Kidney (tissue), 13 donors: ENCODE measurements at regions not wholly inside any gene's neighbourhood (a gene's known extent, or its start where the extent isn't known, plus 50 kb on each side); places are given as distances from the start of the nearest gene placed in this dataset.

ENCODE experiments used
- DNase-seq, 5 donors: peaks; one replicate each; pipeline ENCODE4 v3.0.0-alpha.2; 2013 to 2020
- FAIRE-seq: peaks from 2 replicates; lab custom pipeline; 2012; peaks lifted over from hg19 to GRCh38; lab: Jason Lieb, UNC
- H3K27ac ChIP-seq, 2 donors: one replicate each; pipeline ENCODE4 v1.7.0; 2013; ENCODE audit warnings: low read depth in 2 of 2, low read length in 2 of 2, inconsistent platforms in 1 of 2
- H3K27me3 ChIP-seq: one replicate; pipeline ENCODE4 v1.7.1; 2013; ENCODE audit warnings: low read length, inconsistent platforms; ENCODE audit not compliant: control insufficient read depth, insufficient read depth
- H3K36me3 ChIP-seq, 3 donors: one replicate each; pipeline versions ENCODE4 v1.7.0 to v1.7.1; 2013; ENCODE audit warnings: low read length in 3 of 3, control low read depth in 1 of 3, inconsistent platforms in 1 of 3; ENCODE audit not compliant: insufficient read depth in 3 of 3, control insufficient read depth in 2 of 3
- H3K4me1 ChIP-seq, 3 donors: one replicate each; pipeline versions ENCODE4 v1.7.0 to v1.7.1; 2013; ENCODE audit warnings: low read length in 3 of 3, inconsistent platforms in 1 of 3, low read depth in 1 of 3; ENCODE audit not compliant: control insufficient read depth in 2 of 3, insufficient read depth in 2 of 3
- H3K4me3 ChIP-seq, 3 donors: one replicate each; pipeline versions ENCODE4 v1.7.0 to v1.8.1; 2013; ENCODE audit warnings: low read length in 3 of 3, control low read depth in 1 of 3, inconsistent platforms in 1 of 3
- H3K9ac ChIP-seq, 3 donors: one replicate each; pipeline versions ENCODE4 v1.7.0 to v1.7.1; 2013; ENCODE audit warnings: low read length in 3 of 3, control low read depth in 1 of 3, inconsistent platforms in 1 of 3
- H3K9me3 ChIP-seq, 3 donors: one replicate each; pipeline versions ENCODE4 v1.7.0 to v1.7.1; 2013; ENCODE audit warnings: low read length in 3 of 3, control low read depth in 1 of 3, inconsistent platforms in 1 of 3; ENCODE audit not compliant: control insufficient read depth in 2 of 3, insufficient read depth in 1 of 3
- intact Hi-C: fragments of 100-400 bp; cut with DNase I; formaldehyde crosslinking; loops from one replicate; pipeline ENCODE4 v1.11.1; 2022
- TF ChIP-seq, protein P1 (sequence below): IDR thresholded peaks from 3 replicates; pipeline ENCODE4 v1.5.1; 2012; ENCODE audit warnings: mild to moderate bottlenecking, moderate library complexity, borderline replicate concordance; ENCODE audit not compliant: insufficient read depth; ENCODE audit errors: extremely low read depth
- donor health status: control.
- donor health status: control.
- donor health status: control.
- donor health status: control.
- donor health status: control.
- donor health status: DM: yes; HTN: yes; CAD: no.
- donor health status: Normal renal cell carcinoma (clear cell type).

DNA sequence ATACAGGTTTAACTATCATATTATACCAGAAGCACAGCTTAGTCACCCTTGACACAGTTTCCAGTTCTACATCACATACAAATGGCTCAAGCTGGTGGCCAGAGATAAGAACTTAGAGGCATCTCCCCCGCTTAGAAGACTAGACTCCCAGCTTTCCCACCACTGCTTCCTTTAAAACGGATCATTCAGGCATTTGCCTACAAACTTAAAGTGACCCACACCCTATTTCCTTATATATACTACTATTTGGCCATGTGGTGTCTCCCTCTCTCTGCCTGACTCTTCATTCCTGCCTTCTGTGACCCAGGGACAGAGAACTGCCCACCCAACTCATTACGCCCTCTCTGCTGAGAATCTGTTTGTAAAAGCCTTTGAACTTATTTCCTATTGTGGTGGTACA lies 781.2 kb upstream of the DIAPH2 start:
- Histone ChIP-seq H3K9ac (no peak overlapping the region), H3K9me3 (no peaks in the 10 kb centered on the region), H3K36me3 (no peaks in the 10 kb centered on the region), H3K4me1 (no peaks in the 10 kb centered on the region), H3K27me3 (no peaks in the 10 kb centered on the region), H3K4me3 (no peak overlapping the region), H3K27ac (no peak overlapping the region)
- intact Hi-C loops, result no loop called here
- no peak for DNase-seq
- FAIRE-seq, result no peak
- TF ChIP-seq, protein P1, sequence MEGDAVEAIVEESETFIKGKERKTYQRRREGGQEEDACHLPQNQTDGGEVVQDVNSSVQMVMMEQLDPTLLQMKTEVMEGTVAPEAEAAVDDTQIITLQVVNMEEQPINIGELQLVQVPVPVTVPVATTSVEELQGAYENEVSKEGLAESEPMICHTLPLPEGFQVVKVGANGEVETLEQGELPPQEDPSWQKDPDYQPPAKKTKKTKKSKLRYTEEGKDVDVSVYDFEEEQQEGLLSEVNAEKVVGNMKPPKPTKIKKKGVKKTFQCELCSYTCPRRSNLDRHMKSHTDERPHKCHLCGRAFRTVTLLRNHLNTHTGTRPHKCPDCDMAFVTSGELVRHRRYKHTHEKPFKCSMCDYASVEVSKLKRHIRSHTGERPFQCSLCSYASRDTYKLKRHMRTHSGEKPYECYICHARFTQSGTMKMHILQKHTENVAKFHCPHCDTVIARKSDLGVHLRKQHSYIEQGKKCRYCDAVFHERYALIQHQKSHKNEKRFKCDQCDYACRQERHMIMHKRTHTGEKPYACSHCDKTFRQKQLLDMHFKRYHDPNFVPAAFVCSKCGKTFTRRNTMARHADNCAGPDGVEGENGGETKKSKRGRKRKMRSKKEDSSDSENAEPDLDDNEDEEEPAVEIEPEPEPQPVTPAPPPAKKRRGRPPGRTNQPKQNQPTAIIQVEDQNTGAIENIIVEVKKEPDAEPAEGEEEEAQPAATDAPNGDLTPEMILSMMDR, result no peak

DNA sequence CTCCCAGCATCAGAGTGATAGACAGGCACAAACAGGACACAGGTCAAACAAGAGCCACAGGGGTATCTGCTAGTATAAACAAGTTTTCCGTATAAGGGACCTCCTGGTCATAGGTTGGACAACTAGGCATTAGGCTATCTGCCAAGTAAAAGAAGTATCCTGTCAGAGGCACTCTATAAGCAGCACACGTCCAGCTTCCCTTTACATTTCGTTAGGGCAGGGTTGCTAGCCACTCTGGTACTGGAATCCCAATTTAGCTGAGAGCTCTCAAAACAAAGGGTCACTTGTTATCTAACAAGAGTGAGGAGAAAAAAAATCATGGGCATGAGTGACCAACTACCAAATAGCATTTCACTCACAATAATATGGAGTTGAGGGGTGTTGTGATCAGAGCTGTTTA lies 780.7 kb upstream of the DIAPH2 start:
- TF ChIP-seq, protein P1, result no peak
- intact Hi-C loops, result no loop called here
- Histone ChIP-seq H3K9me3 (no peaks in the 10 kb centered on the region), H3K36me3 (no peaks in the 10 kb centered on the region), H3K4me1 (no peaks in the 10 kb centered on the region), H3K27me3 (no peaks in the 10 kb centered on the region), H3K9ac (no peak overlapping the region), H3K4me3 (no peak overlapping the region), H3K27ac (no peak overlapping the region)
- FAIRE-seq (no peak), DNase-seq (no peak)

DNA sequence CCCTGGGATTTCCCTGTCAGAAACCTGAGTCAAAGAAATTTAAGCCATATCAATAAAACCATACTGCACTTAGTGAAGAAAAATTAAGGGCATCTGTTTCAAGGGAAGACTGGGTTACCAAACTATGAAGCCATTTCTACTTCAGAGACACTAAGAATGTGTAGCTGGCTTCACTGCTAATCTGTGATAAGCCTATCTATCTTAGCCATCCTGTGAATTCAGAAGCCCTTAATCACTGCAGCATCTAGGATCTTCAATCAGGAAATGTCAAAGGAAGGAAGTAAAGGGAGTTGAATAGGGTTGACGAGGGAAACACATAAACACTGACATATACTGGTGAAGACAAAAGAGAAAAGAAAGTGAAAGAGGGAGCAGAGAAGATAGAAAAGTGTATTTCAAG lies 777.6 kb upstream of the DIAPH2 start:
- intact Hi-C loops, result no loop called here
- H3K27me3 ChIP-seq, result no peaks in the 10 kb centered on the region
- DNase-seq, result no peak
- no peak overlapping the region for H3K27ac ChIP-seq
- TF ChIP-seq, protein P1, result no peak
- no peak for FAIRE-seq
- H3K4me3 ChIP-seq, result no peak overlapping the region
- H3K4me1 ChIP-seq, result no peaks in the 10 kb centered on the region
- no peaks in the 10 kb centered on the region for H3K36me3 ChIP-seq
- no peaks in the 10 kb centered on the region for H3K9me3 ChIP-seq
- no peak overlapping the region for H3K9ac ChIP-seq

DNA sequence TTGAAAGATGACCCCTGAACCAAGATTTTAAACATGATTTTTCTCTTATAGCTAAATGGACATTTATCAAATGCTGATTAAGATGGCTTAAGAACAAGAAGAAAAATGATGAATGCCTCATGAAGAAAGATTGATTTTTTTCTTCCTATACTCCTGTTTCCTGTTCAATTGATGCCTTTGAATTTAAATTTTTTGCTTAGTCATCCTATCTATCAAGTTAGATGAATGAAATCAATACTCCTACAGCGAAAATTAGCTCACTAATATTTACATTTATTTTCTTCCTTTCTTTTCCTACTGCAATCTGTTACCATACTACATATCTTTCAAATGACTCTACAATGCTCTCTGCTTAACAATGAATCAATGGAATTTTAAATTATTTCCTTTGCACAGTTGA lies 773.6 kb upstream of the DIAPH2 start:
- no peaks in the 10 kb centered on the region for H3K27me3 ChIP-seq
- TF ChIP-seq, protein P1, result no peak
- no peak overlapping the region for H3K27ac ChIP-seq
- no peak overlapping the region for H3K4me3 ChIP-seq
- H3K9me3 ChIP-seq, result no peaks in the 10 kb centered on the region
- FAIRE-seq (no peak), DNase-seq (no peak)
- no peak overlapping the region for H3K9ac ChIP-seq
- H3K36me3 ChIP-seq, result no peaks in the 10 kb centered on the region
- H3K4me1 ChIP-seq, result no peaks in the 10 kb centered on the region
- intact Hi-C loops, result no loop called here
